ENCODE measurements at regions not wholly inside any gene's neighbourhood (a gene's known extent, or its start where the extent isn't known, plus 50 kb on each side); places are given as distances from the start of the nearest gene placed in this dataset.

GRCh38 chr11:95487938-95488337, 256.9 kb upstream of the SESN3 start:
- DNase-seq (ENCODE audit: low read depth in 2 of 2, low spot score in 1 of 2), result no peak

GRCh38 chr11:95487391-95487790, 256.4 kb upstream of the SESN3 start:
- no peak for DNase-seq (ENCODE audit: low read depth in 2 of 2, low spot score in 1 of 2)

DNA sequence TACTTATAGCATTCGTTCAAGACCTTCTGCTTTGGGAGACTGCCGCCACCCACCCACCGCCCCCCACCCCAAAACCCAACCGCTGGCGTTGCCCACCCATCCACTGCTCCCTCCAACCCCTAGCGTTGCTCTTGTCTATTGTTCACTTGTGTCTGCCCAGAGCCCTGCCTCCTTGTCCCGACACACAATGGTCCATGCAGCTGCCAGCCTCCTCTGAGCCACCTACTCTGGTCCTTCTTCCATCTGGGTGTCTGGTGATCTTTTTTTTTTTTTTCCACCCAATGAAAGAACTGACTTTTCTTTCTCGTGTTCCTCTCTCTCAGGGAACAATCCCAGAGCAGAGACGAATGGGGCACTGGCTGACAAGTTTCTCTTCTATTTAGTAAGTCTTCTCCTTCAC, 256.0 kb upstream of the SESN3 start:
- no peak for DNase-seq (ENCODE audit: low read depth in 2 of 2, low spot score in 1 of 2)

DNA sequence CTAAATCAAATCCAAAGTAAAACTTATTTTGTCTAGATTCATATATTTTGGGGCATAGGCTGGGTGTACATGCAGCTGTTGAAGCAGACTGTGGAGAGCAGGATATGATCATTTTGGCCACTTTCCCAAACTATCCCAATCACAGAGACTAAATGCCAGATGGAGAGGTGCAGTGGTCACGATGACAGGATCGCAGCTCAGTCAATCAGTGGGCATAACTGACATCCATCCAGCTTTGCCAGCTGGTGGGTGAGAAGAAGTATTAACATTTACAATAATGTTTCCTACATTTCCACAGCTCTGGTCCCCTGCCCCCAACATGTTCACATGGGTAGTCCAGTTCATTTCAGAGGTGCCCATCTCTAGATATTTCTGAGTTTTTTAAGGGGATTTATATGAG, 255.5 kb upstream of the SESN3 start:
- no peak for DNase-seq (ENCODE audit: low read depth in 2 of 2, low spot score in 1 of 2)

DNA sequence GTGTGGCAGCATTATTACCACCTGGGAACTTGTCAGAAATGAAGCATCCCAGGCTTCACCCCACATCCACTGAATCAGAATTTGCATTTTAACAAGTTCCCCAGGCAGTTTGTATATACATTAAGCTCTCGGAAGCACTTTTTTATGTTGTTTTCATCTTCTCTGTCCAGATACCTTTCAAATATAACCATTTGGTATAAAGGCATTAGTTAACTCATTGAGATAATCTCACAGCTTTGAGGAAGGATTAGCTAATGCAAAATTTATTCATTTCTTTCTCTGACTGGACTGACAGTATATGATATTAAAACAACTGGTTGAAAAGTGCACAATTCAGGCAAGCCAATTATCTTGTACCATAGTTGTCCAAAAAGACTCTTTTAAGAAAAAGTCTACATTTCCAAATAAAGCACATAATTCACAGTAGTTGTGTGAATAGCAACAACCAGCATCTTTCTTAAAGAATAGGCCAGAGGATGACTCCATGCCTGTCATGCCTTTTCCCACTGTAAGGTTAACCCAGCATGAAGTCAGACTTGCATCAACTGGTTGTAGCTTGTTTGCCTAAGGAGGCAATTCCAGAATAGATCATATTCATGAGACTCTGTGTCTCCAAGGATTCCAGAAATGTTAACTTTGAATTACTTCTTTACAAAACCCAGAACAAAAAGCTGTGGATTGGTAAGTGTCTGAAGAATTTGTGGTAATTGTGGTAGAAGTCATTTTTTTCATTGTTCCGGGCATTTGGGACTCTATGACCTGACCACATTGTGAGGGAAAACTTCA, 254.3 kb upstream of the SESN3 start:
- DNase-seq (ENCODE audit: low read depth in 2 of 2, low spot score in 1 of 2), result no peak

- no peak for DNase-seq (ENCODE audit: low read depth in 2 of 2, low spot score in 1 of 2)
Measured at GRCh38 chr11:95483339-95483738, 252.3 kb upstream of the SESN3 start.

GRCh38 chr11:95478003-95478402, 247.0 kb upstream of the SESN3 start:
- DNase-seq (ENCODE audit: low read depth in 2 of 2, low spot score in 1 of 2), result no peak

DNA sequence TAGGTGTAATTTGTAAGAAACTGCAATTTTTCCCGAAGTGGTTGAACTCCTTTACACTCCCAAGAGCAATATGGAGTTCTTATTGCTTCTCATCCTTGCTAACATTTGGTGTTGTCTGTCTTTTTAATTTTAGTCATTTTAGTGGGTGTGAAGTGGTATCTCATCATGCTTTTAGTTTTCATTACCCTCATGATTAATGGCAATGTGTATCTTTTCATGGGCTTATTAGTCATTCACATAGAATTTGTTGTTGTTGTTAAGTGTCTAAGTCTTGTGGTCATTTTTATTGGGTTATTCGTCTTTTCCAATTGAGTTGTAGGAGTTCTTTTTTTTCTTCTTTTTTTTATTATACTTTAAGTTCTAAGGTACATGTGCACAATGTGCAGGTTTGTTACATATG, 238.3 kb upstream of the SESN3 start:
- DNase-seq (ENCODE audit: low read depth in 2 of 2, low spot score in 1 of 2), result no peak

GRCh38 chr11:95466416-95466815, 235.4 kb upstream of the SESN3 start:
- no peak for DNase-seq (ENCODE audit: low read depth in 2 of 2, low spot score in 1 of 2)

DNA sequence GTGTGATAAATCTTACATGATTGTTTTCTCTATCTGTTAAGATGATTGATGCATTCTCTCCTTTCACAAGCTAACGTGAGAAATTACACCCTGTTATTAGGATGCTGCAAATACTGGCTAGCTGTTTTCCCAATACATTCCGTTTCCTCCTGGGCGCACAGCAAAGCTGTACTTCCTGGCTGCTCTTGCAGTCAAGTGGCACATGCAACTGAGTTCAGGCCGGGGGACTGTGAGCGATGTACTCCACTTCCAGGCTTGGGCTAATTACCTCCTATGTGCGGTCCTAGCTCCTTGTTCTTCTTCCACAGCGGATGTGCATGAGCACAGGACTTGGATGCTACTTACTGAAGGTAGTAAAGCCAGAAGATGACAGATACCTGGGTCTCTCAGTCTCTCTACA, 234.9 kb upstream of the SESN3 start:
- DNase-seq (ENCODE audit: low read depth in 2 of 2, low spot score in 1 of 2), result no peak

- DNase-seq (ENCODE audit: low read depth in 2 of 2, low spot score in 1 of 2), result no peak
Measured at GRCh38 chr11:95461858-95462257, 230.9 kb upstream of the SESN3 start.

- DNase-seq (ENCODE audit: low read depth in 2 of 2, low spot score in 1 of 2), result no peak
Measured at GRCh38 chr11:95461348-95461747, 230.3 kb upstream of the SESN3 start.

DNA sequence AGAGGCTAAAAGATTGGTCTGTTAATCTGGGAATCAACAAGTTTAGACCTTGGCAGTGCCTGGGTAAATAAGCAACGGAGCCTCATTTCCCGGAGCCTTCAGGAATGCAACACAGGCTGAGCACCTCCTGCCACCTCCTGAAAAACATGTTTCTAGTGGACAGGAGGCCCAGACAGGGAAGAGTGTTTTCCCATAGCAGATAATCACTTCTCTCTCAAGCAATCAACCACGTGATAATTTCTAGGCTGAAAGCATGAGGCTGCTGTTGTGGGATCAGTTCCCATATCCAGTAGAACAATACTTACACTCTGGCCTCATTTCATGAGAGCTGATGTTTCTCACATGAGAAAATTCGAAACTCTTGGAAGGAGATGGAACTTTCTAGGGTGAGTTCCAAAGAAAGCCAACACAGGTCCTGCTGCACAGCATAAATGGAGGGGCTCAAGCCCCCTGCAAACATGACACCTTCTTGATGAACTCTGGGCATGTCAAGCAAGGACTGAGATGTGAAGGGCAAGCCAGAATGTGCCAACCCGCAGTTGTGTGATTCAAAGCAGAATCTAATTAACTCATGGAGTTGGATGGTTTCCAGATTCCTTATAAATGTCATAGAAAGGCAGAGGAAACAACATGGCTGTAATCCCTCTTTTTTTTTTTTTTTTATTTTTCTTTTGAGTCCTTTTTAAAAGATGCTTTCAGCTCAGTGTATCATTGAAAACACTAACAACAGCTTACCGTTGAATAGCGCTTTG, 228.5 kb upstream of the SESN3 start:
- no peak for DNase-seq (ENCODE audit: low read depth in 2 of 2, low spot score in 1 of 2)

GRCh38 chr11:95456714-95457491, 225.9 kb upstream of the SESN3 start:
- no peak for DNase-seq (ENCODE audit: low read depth in 2 of 2, low spot score in 1 of 2)

DNA sequence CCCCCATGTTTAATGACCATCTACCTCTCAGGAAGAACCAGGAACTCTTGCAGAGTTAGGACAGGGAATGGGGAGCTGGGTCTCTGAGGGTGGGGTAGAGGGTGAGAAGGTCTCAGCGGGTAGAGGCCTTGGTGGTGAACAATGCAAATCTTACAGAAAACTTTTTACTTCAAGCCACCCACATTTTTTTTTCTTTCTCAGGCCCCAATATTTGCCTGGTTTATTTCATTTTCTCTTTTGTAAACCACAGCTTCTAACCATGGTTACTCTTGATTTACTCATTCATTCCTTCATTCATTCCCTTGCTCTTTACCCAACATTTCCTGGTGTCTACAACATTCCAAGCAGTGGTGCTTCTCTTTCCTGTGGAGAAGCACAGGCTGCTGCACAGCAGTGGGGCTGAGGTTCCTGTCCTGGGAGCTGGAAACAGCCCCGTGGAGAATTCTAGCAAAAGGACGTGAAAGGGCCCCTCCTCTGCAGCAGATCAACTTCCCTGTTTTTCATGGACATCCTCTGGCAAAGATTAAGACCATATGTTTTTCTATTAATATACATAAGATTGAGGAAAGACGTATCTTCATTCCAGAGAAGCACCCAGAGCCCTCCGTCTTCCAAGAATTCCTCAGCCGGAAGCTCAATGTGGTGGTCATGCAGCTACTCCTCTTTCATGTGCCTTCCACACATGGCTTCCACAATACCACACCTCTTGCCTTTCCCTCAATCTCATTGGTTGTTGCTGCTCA, 224.4 kb upstream of the SESN3 start:
- no peak for DNase-seq (ENCODE audit: low read depth in 2 of 2, low spot score in 1 of 2)

DNA sequence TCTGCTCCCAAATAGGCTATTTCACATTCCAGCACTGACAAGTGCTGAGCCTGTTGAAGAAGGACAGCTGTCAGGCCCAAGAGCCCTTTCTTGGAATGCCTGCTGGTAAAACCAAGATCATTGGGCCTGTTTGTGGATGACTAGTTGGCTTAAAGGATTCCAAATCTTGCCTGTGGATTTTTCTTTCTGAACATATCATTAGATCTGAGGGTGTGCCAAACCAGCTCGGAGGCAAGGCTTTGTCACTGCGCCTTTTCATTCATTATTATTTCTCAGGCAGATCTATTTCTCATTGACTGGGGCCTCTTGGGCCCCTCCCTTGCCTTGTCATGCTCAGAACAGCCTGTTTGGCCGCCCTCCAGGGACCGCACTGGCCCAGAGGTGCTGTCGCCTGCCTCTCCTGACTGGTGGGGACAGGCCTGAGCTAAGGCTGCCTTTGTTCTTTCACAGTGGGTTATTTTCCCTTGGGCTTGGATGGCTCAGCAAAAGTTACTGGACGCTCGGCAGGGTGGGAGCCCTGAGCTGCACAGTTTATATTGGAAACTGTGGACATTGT, 222.7 kb upstream of the SESN3 start:
- DNase-seq (ENCODE audit: low read depth in 2 of 2, low spot score in 1 of 2), result no peak

DNA sequence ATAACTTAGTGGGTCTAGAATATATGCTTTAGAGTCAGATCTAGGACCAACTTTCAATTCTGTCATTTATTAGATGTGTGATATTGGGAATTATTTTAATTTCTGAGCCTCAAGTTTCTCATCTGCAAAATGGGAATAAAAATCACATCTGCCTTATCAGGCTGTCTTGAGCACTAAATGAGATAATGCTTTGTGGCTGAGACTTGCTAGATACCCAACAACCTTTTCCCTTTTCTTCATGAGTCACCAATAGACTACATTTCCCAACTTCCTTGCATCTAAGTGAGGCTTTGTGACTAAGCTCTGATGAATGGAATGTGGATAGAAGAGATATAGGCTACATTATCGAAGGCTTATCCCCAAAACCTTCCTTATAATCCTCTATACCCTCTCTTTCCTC, 220.7 kb upstream of the SESN3 start:
- no peak for DNase-seq (ENCODE audit: low read depth in 2 of 2, low spot score in 1 of 2)

DNA sequence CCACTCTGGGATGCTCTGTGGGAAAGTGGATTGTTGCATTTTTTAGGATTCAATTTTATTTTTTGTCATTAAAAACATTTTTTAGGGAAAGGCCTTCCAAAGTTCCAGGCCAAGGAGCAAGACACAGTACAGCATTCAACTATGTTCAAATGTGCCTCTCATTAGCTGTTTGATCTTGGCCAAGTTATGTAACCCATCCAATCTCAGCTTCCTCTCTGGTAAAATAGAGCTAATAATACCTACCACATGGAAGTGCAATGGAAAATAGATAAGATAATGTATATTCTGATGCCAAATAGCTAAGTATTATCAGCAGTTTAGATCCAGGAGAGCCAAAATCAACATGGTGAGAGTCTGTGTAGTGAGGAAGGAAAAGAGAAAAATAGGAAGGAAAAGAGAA, 220.3 kb upstream of the SESN3 start:
- no peak for DNase-seq (ENCODE audit: low read depth in 2 of 2, low spot score in 1 of 2)

DNA sequence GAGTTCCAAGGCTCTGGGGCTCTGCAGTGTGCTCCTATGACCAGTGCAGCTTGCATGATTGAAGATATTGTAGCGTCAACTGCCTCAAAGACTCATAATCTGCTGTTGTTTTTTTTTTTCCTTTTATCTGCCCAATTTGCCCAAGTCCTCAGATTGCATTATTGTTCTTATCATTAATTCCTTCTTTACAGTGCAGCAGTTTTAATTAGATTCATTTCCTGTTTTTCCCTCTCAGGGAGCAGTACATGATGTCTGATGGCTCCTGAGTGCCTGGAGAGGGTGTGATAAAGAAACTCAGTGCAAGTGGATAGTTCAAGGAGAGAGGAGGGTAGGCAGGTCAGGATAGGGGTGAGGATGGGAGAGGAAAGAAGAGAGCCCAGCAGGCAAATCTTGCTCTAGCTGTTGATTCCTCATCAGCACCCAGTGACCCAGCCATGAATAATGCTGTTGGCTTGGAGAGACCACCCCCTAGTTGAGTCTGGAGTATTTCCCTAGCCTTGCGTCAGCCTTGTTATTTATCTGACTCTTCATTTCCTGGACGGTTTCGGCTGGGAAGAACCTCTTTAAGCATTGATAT, 219.6 kb upstream of the SESN3 start:
- DNase-seq (ENCODE audit: low read depth in 2 of 2, low spot score in 1 of 2), result no peak

DNA sequence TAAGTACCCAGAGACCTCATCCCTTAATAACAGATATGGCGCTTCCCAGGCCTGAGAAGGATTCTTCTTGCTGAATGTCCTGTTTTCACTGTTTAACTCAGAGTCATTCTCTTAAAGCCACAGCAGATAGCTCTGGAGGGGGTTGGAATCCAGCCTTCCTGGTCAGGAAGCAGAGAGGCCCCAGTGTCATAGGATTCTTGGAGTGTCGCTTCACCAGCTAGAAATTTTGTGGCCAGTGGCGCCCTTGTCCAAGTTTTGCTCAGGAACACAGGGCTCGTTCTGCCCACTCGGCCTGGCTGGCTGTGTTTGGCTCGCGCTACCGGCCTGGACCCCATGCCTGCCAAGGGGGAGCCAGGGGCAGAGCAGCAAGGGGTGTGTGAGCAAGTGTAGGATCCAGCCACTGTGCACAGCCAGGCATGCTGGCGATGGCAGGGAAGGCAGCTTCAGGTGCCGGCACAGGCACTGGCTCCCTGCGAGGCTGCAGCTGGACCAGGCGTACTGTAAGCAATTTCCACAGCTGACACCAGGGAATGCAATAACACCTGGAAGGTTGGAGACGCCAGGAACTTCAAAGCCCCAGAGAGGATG, 214.8 kb upstream of the SESN3 start:
- no peak for DNase-seq (ENCODE audit: low read depth in 2 of 2, low spot score in 1 of 2)

All from stimulated activated CD8-positive, alpha-beta memory T cell treated with anti-CD3 and anti-CD28 coated beads, Interleukin-4, amount 100 ng/mL, for 1 hour (primary cell).